Mesothelial cell of epicardium (in vitro differentiated cells): ENCODE measurements at regions not wholly inside any gene's neighbourhood (a gene's known extent, or its start where the extent isn't known, plus 50 kb on each side); places are given as distances from the start of the nearest gene placed in this dataset.

Experiments used
- DNase-seq, 2 experiments: peaks; one replicate each; pipeline ENCODE4 v3.0.0; 2021; ENCODE audit warnings: low spot score in 2 of 2; ENCODE audit not compliant: unreplicated experiment in 2 of 2
- H3K27ac Mint-ChIP-seq: 2 replicates; pipeline ENCODE4 v1.8.0; 2021; ENCODE audit warnings: mixed read lengths
- H3K27me3 Mint-ChIP-seq: 2 replicates; pipeline ENCODE4 v1.8.0; 2021; ENCODE audit warnings: low read depth, mixed read lengths
- H3K36me3 Mint-ChIP-seq: 2 replicates; pipeline ENCODE4 v1.8.0; 2021; ENCODE audit warnings: mixed read lengths
- H3K4me1 Mint-ChIP-seq: 2 replicates; pipeline ENCODE4 v1.8.0; 2021; ENCODE audit warnings: mixed read lengths
- H3K4me3 Mint-ChIP-seq: 2 replicates; pipeline ENCODE4 v1.8.0; 2021; ENCODE audit warnings: mild to moderate bottlenecking, moderate library complexity, mixed read lengths
- H3K9me3 Mint-ChIP-seq: 2 replicates; pipeline ENCODE4 v1.8.0; 2021; ENCODE audit warnings: mixed read lengths
- TF ChIP-seq, protein P1 (sequence below): fragments of 200-600 bp; sonication (generic); IDR thresholded peaks from one replicate; pipeline ENCODE4 v1.5.0; 2021; ENCODE audit warnings: antibody characterized with exemption; ENCODE audit not compliant: unreplicated experiment

DNA sequence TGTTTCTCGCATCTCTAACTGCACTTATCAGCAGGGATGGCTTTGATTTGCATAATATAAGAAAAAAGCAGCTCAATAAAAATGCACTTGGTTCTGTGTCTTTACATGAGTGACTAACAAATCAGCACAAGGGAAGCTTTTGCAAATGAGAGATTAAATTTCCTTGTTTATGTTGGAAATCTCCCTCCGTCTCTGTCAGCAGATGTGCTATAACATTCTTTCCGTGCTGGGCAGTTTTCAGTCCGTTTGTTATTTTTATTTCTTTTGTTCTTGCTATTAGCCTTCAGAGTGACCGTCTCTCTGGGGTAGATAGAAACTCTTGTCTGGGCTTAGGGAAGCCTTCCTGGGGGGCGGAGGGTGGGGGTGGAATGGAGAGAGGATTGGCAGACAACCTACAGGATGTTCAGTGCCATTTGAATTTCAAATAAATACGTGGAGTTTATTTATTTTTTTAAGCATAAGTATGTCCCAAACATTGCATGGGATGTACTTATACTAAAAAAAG lies 96.0 kb downstream of the GATA3 start:
- DNase-seq, result no peak
- H3K27ac Mint-ChIP-seq, result no peak overlapping the region
- TF ChIP-seq, protein P1, sequence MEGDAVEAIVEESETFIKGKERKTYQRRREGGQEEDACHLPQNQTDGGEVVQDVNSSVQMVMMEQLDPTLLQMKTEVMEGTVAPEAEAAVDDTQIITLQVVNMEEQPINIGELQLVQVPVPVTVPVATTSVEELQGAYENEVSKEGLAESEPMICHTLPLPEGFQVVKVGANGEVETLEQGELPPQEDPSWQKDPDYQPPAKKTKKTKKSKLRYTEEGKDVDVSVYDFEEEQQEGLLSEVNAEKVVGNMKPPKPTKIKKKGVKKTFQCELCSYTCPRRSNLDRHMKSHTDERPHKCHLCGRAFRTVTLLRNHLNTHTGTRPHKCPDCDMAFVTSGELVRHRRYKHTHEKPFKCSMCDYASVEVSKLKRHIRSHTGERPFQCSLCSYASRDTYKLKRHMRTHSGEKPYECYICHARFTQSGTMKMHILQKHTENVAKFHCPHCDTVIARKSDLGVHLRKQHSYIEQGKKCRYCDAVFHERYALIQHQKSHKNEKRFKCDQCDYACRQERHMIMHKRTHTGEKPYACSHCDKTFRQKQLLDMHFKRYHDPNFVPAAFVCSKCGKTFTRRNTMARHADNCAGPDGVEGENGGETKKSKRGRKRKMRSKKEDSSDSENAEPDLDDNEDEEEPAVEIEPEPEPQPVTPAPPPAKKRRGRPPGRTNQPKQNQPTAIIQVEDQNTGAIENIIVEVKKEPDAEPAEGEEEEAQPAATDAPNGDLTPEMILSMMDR, result no peak
- no peaks in the 10 kb centered on the region for H3K9me3 Mint-ChIP-seq
- H3K36me3 Mint-ChIP-seq, result no peaks in the 10 kb centered on the region
- H3K27me3 Mint-ChIP-seq, result no peaks in the 10 kb centered on the region
- no peak overlapping the region for H3K4me3 Mint-ChIP-seq
- H3K4me1 Mint-ChIP-seq, result peaks cover 4% of the 10 kb centered on the region

DNA sequence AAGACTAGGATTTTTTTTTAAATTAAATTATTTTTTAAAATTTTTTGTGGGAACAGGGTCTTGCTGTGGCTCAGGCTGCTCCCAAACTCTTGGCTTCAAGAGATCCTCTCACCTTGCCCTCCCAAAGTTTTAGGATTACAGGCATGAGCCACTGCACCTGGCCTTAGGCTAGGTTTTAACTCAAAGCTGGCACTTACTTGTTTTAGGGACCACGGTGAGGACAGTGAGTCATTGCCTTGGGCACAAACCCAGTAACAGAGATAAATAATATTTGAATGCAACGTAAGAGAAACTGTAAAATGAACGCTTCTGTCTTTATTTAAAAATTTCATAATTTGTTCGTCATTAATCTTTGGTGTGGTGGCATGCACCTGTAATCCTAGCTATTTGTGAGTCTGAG lies 96.6 kb downstream of the GATA3 start:
- no peaks in the 10 kb centered on the region for H3K36me3 Mint-ChIP-seq
- peaks cover 4% of the 10 kb centered on the region for H3K4me1 Mint-ChIP-seq
- no peak overlapping the region for H3K4me3 Mint-ChIP-seq
- no peak overlapping the region for H3K27ac Mint-ChIP-seq
- H3K9me3 Mint-ChIP-seq, result peaks cover 3% of the 10 kb centered on the region
- DNase-seq, result no peak
- TF ChIP-seq, protein P1, result no peak
- no peaks in the 10 kb centered on the region for H3K27me3 Mint-ChIP-seq

DNA sequence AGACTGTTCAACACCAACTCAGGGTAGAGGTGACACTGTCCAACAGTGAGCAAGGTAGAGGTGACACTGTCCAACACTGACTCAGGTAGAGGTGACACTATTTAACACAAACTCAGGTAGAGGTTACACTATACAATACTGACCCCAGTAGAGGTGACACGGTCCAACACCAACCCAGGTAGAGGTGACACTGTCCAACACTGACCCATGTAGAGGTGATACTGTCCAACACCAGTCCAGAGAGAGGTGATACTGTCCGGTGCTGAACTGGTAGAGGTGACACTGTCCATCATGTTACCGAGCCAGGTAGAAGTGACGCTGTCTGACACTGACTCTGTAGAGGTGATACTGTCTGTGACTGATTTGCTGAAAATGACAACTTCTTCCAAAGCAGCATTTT lies 102.4 kb downstream of the GATA3 start:
- no peak overlapping the region for H3K4me3 Mint-ChIP-seq
- no peak overlapping the region for H3K27ac Mint-ChIP-seq
- H3K4me1 Mint-ChIP-seq, result no peaks in the 10 kb centered on the region
- no peaks in the 10 kb centered on the region for H3K27me3 Mint-ChIP-seq
- DNase-seq, result no peak
- TF ChIP-seq, protein P1, result no peak
- H3K36me3 Mint-ChIP-seq, result no peaks in the 10 kb centered on the region
- H3K9me3 Mint-ChIP-seq, result peaks cover 21% of the 10 kb centered on the region

DNA sequence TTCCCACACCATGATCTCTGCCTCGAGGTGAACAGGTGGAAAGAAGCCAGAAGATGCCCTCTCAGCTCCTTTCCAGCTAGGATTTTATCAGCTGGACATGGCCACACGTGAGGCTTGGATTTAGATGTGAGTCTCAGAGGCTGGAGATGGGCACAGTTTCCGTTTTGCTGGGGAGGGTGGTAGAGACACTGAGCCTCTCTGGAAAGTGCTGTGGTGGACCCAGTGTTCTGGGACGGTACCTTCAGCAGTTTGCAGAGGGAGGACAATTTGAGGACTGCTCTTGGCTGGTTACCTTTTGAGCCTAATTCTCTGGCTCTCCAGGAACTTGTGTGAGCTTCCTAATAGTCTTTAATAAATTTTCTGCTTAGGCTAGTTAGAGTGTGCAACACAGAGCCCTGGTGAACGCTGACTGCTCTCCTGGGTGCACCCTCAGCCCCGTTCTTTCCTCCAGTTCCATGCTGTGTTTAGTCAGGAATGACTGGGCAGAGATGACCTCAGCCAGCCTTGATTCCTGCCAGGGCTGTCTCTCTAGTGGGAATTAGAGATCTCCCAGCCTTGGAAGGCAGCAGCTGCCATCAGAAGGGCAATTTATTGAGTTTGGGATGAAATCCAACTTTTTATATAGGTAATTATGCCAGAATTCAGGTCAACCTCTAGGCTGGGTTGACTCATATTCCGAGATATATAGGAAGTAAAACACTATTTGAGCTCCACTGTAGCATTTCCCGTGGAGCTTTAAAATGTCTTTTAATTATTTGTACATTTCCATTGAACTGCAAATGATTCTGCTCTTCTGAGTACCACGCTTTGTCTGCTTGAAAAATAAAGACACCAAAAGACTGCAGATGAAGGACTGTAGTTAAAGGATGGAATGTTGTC lies 103.9 kb downstream of the GATA3 start:
- H3K27ac Mint-ChIP-seq, result no peak overlapping the region
- peaks cover 26% of the 10 kb centered on the region for H3K9me3 Mint-ChIP-seq
- TF ChIP-seq, protein P1, result no peak
- H3K4me3 Mint-ChIP-seq, result no peak overlapping the region
- H3K4me1 Mint-ChIP-seq, result no peaks in the 10 kb centered on the region
- no peaks in the 10 kb centered on the region for H3K27me3 Mint-ChIP-seq
- no peak for DNase-seq
- H3K36me3 Mint-ChIP-seq, result no peaks in the 10 kb centered on the region

DNA sequence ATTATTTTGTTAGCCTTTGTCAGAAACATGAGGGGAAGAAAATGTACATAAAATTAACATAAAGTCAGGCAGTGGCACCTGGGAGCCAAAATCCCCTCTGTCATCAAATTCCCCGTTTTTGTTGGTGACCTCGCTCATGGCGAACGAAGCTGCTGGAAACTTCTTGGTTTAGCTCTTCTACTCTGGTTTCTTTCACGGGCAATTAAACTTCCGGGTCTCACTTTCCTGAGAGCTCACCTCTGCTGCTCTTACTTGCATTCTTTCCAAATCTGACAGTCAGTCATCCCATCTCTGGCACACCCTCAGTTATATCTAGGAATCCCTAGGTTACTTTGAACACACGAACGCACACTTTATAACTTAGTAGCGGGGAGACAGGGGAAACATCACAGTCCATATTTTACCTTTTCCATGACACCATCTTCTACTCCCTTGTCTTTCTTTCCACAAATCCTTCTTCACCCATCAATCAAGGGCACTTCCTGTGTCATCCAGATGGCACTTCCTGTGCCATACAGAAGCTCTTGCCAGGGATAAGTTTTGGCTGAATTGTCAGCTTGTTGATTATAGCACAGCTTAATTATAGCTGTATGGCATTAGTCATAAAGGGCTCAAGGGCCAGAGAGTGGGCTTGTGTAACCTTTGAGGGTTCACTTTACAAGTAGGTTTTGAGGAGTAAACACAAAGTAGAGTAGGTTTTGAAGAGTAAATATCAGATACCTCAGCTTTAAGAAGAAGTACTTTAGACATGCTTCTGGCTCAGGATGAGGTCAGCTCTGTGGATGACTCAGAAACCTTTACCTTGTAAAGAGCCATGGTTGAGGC lies 105.1 kb downstream of the GATA3 start:
- Mint-ChIP-seq H3K9me3 (peaks cover 31% of the 10 kb centered on the region), H3K27me3 (no peaks in the 10 kb centered on the region), H3K36me3 (no peaks in the 10 kb centered on the region), H3K4me1 (no peaks in the 10 kb centered on the region), H3K4me3 (no peak overlapping the region), H3K27ac (no peak overlapping the region)
- DNase-seq, result no peak
- TF ChIP-seq, protein P1, result no peak
